BLaER1 (cell line): ENCODE measurements at regions not wholly inside any gene's neighbourhood (a gene's known extent, or its start where the extent isn't known, plus 50 kb on each side); places are given as distances from the start of the nearest gene placed in this dataset.

ENCODE experiments used
- H3K27ac ChIP-seq: shearing (Covaris generic); formaldehyde crosslinking; 2 replicates; pipeline ENCODE4 v1.8.1; 2022
- H3K27me3 ChIP-seq: shearing (Covaris generic); formaldehyde crosslinking; 2 replicates; pipeline ENCODE4 v1.8.1; 2022
- H3K36me3 ChIP-seq: shearing (Covaris generic); formaldehyde crosslinking; 2 replicates; pipeline ENCODE4 v1.8.1; 2022
- H3K4me1 ChIP-seq: shearing (Covaris generic); formaldehyde crosslinking; 2 replicates; pipeline ENCODE4 v1.8.1; 2022
- H3K4me2 ChIP-seq: shearing (Covaris generic); formaldehyde crosslinking; 2 replicates; pipeline ENCODE4 v1.8.1; 2022
- H3K4me3 ChIP-seq: shearing (Covaris generic); formaldehyde crosslinking; 2 replicates; pipeline ENCODE4 v1.8.1; 2022
- H3K9ac ChIP-seq: shearing (Covaris generic); formaldehyde crosslinking; 2 replicates; pipeline ENCODE4 v1.8.1; 2022
- H3K9me3 ChIP-seq: shearing (Covaris generic); formaldehyde crosslinking; 2 replicates; pipeline ENCODE4 v1.8.1; 2022
- H4K20me1 ChIP-seq: shearing (Covaris generic); formaldehyde crosslinking; 2 replicates; pipeline ENCODE4 v1.8.1; 2022
- Cebpa-rat ChIP-seq: shearing (Covaris generic); IDR thresholded peaks from 2 replicates; pipeline ENCODE4 v1.8.1; 2022

GRCh38 chr4:60266505-60266904 lies 933.6 kb upstream of the ADGRL3 start:
- H3K4me1 ChIP-seq: no peaks in the 10 kb centered on the region
- no peak overlapping the region for H3K4me2 ChIP-seq
- no peak overlapping the region for H3K9ac ChIP-seq
- TF ChIP-seq Cebpa-rat: no peak
- H3K36me3 ChIP-seq: no peaks in the 10 kb centered on the region
- H3K27me3 ChIP-seq: no peaks in the 10 kb centered on the region
- H3K27ac ChIP-seq: no peak overlapping the region
- H3K9me3 ChIP-seq: no peaks in the 10 kb centered on the region
- H4K20me1 ChIP-seq: no peaks in the 10 kb centered on the region
- H3K4me3 ChIP-seq: no peak overlapping the region

- Histone ChIP-seq H3K36me3 (no peaks in the 10 kb centered on the region), H3K4me2 (no peak overlapping the region), H3K27me3 (no peaks in the 10 kb centered on the region), H3K9ac (no peak overlapping the region), H3K27ac (no peak overlapping the region), H3K4me3 (no peak overlapping the region), H3K4me1 (no peaks in the 10 kb centered on the region), H4K20me1 (no peaks in the 10 kb centered on the region), H3K9me3 (no peaks in the 10 kb centered on the region)
- TF ChIP-seq Cebpa-rat: no peak
Observed at GRCh38 chr4:60296386-60296785, 903.7 kb upstream of the ADGRL3 start.

GRCh38 chr4:60313611-60314178 lies 886.4 kb upstream of the ADGRL3 start:
- no peaks in the 10 kb centered on the region for H3K36me3 ChIP-seq
- H3K9me3 ChIP-seq: no peaks in the 10 kb centered on the region
- no peak overlapping the region for H3K4me2 ChIP-seq
- H3K4me3 ChIP-seq: no peak overlapping the region
- no peaks in the 10 kb centered on the region for H3K27me3 ChIP-seq
- no peak overlapping the region for H3K9ac ChIP-seq
- no peaks in the 10 kb centered on the region for H3K4me1 ChIP-seq
- no peaks in the 10 kb centered on the region for H4K20me1 ChIP-seq
- no peak overlapping the region for H3K27ac ChIP-seq
- TF ChIP-seq Cebpa-rat: no peak

- Histone ChIP-seq H3K9me3 (no peaks in the 10 kb centered on the region), H3K4me1 (no peaks in the 10 kb centered on the region), H3K9ac (no peak overlapping the region), H3K4me2 (no peak overlapping the region), H3K4me3 (no peak overlapping the region), H4K20me1 (no peaks in the 10 kb centered on the region), H3K27ac (no peak overlapping the region), H3K27me3 (no peaks in the 10 kb centered on the region), H3K36me3 (no peaks in the 10 kb centered on the region)
- TF ChIP-seq Cebpa-rat: no peak
Observed at GRCh38 chr4:60314416-60314815, 885.7 kb upstream of the ADGRL3 start.

GRCh38 chr4:60315586-60315985 lies 884.5 kb upstream of the ADGRL3 start:
- no peak overlapping the region for H3K9ac ChIP-seq
- H3K4me3 ChIP-seq: no peak overlapping the region
- no peak for TF ChIP-seq Cebpa-rat
- H3K36me3 ChIP-seq: no peaks in the 10 kb centered on the region
- no peaks in the 10 kb centered on the region for H4K20me1 ChIP-seq
- H3K27me3 ChIP-seq: no peaks in the 10 kb centered on the region
- H3K4me2 ChIP-seq: no peak overlapping the region
- H3K27ac ChIP-seq: no peak overlapping the region
- H3K9me3 ChIP-seq: no peaks in the 10 kb centered on the region
- H3K4me1 ChIP-seq: no peaks in the 10 kb centered on the region

- no peak overlapping the region for H3K9ac ChIP-seq
- no peaks in the 10 kb centered on the region for H3K27me3 ChIP-seq
- H3K4me3 ChIP-seq: no peak overlapping the region
- no peak for TF ChIP-seq Cebpa-rat
- H3K4me1 ChIP-seq: no peaks in the 10 kb centered on the region
- no peaks in the 10 kb centered on the region for H3K36me3 ChIP-seq
- H3K27ac ChIP-seq: no peak overlapping the region
- no peak overlapping the region for H3K4me2 ChIP-seq
- H4K20me1 ChIP-seq: no peaks in the 10 kb centered on the region
- H3K9me3 ChIP-seq: no peaks in the 10 kb centered on the region
Observed at GRCh38 chr4:60326735-60327134, 873.4 kb upstream of the ADGRL3 start.

- TF ChIP-seq Cebpa-rat: no peak
Observed at GRCh38 chr4:60327651-60328050, 872.5 kb upstream of the ADGRL3 start.

GRCh38 chr4:60344908-60345307 lies 855.2 kb upstream of the ADGRL3 start:
- TF ChIP-seq Cebpa-rat: no peak
- Histone ChIP-seq H3K36me3 (no peaks in the 10 kb centered on the region), H3K4me1 (no peaks in the 10 kb centered on the region), H3K4me2 (no peak overlapping the region), H4K20me1 (no peaks in the 10 kb centered on the region), H3K27me3 (no peaks in the 10 kb centered on the region), H3K4me3 (no peak overlapping the region), H3K9me3 (no peaks in the 10 kb centered on the region), H3K27ac (no peak overlapping the region), H3K9ac (no peak overlapping the region)

More at GRCh38 chr4:60327651-60328050, 872.5 kb upstream of the ADGRL3 start:
- H3K36me3 ChIP-seq: no peaks in the 10 kb centered on the region
- no peak overlapping the region for H3K9ac ChIP-seq
- no peaks in the 10 kb centered on the region for H4K20me1 ChIP-seq
- no peaks in the 10 kb centered on the region for H3K9me3 ChIP-seq
- no peak overlapping the region for H3K4me3 ChIP-seq
- no peak overlapping the region for H3K27ac ChIP-seq
- H3K4me2 ChIP-seq: no peak overlapping the region
- no peaks in the 10 kb centered on the region for H3K4me1 ChIP-seq
- H3K27me3 ChIP-seq: no peaks in the 10 kb centered on the region

GRCh38 chr4:60345392-60345791 lies 854.7 kb upstream of the ADGRL3 start:
- Histone ChIP-seq H3K9ac (no peak overlapping the region), H4K20me1 (no peaks in the 10 kb centered on the region), H3K36me3 (no peaks in the 10 kb centered on the region), H3K27ac (no peak overlapping the region), H3K4me2 (no peak overlapping the region), H3K27me3 (no peaks in the 10 kb centered on the region), H3K4me1 (no peaks in the 10 kb centered on the region), H3K9me3 (no peaks in the 10 kb centered on the region), H3K4me3 (no peak overlapping the region)
- no peak for TF ChIP-seq Cebpa-rat

- H3K36me3 ChIP-seq: no peaks in the 10 kb centered on the region
- no peak overlapping the region for H3K4me3 ChIP-seq
- no peaks in the 10 kb centered on the region for H3K4me1 ChIP-seq
- no peak overlapping the region for H3K4me2 ChIP-seq
- H4K20me1 ChIP-seq: no peaks in the 10 kb centered on the region
- TF ChIP-seq Cebpa-rat: no peak
- H3K27ac ChIP-seq: no peak overlapping the region
- no peaks in the 10 kb centered on the region for H3K27me3 ChIP-seq
- H3K9me3 ChIP-seq: no peaks in the 10 kb centered on the region
- no peak overlapping the region for H3K9ac ChIP-seq
Observed at GRCh38 chr4:60359746-60360367, 840.3 kb upstream of the ADGRL3 start.
